ENCODE measurements at regions not wholly inside any gene's neighbourhood (a gene's known extent, or its start where the extent isn't known, plus 50 kb on each side); places are given as distances from the start of the nearest gene placed in this dataset.
"Not testable (repeated sequence)": the region's sequence is repeated elsewhere in the genome, so short reads cannot be mapped to it uniquely, and the experiment has no call there.

GRCh38 chr20:17870086-17870740 is 98.4 kb downstream of the SNX5 start:
- ATAC-seq, result no peak
- peaks cover 4 to 17% (median 6%) of the 10 kb centered on the region in 5 donors for H3K27me3 Mint-ChIP-seq
- POLR2A ChIA-PET, result no interaction called here
- no peak overlapping the region for H3K4me3 Mint-ChIP-seq
- H3K27ac Mint-ChIP-seq, result no peak overlapping the region
- peaks cover 4 to 18% (median 9%) of the 10 kb centered on the region in 4 donors for H3K4me1 Mint-ChIP-seq
- no peaks in the 10 kb centered on the region for H3K36me3 Mint-ChIP-seq
- no peaks in the 10 kb centered on the region for H3K9me3 Mint-ChIP-seq
- no peak for DNase-seq

- no peak overlapping the region for H3K27ac Mint-ChIP-seq
- no peaks in the 10 kb centered on the region for H3K36me3 Mint-ChIP-seq
- POLR2A ChIA-PET, result no interaction called here
- H3K27me3 Mint-ChIP-seq, result peaks cover 4 to 13% (median 7%) of the 10 kb centered on the region in 5 donors
- H3K9me3 Mint-ChIP-seq, result no peaks in the 10 kb centered on the region
- H3K4me1 Mint-ChIP-seq, result peaks cover 4 to 17% (median 9%) of the 10 kb centered on the region in 4 donors
- ATAC-seq (no peak), DNase-seq (no peak)
- H3K4me3 Mint-ChIP-seq, result no peak overlapping the region
These were observed 99.1 kb downstream of the SNX5 start for GRCh38 chr20:17869295-17869994.

GRCh38 chr20:17868700-17869231 is 99.8 kb downstream of the SNX5 start:
- Mint-ChIP-seq H3K9me3 (no peaks in the 10 kb centered on the region), H3K36me3 (no peaks in the 10 kb centered on the region), H3K27ac (no peak overlapping the region), H3K4me1 (peaks cover 4 to 11% (median 9%) of the 10 kb centered on the region in 4 donors), H3K4me3 (no peak overlapping the region), H3K27me3 (peaks cover 4 to 11% (median 7%) of the 10 kb centered on the region in 5 donors)
- DNase-seq, result no peak
- POLR2A ChIA-PET, result no interaction called here
- ATAC-seq, result no peak

- no peak overlapping the region for H3K4me3 Mint-ChIP-seq
- peaks cover 4 to 11% (median 7%) of the 10 kb centered on the region in 5 donors for H3K27me3 Mint-ChIP-seq
- no peaks in the 10 kb centered on the region for H3K9me3 Mint-ChIP-seq
- H3K36me3 Mint-ChIP-seq, result no peaks in the 10 kb centered on the region
- H3K27ac Mint-ChIP-seq, result no peak overlapping the region
- DNase-seq (no peak), ATAC-seq (no peak)
- POLR2A ChIA-PET, result no interaction called here
- peaks cover 4 to 11% (median 9%) of the 10 kb centered on the region in 4 donors for H3K4me1 Mint-ChIP-seq
These were observed 100.4 kb downstream of the SNX5 start for GRCh38 chr20:17868151-17868550.

- Mint-ChIP-seq H3K27me3 (peaks cover 5 to 15% (median 11%) of the 10 kb centered on the region in 5 donors), H3K27ac (peak overlapping the region in 1 of 10 donors; percentile 40), H3K9me3 (no peaks in the 10 kb centered on the region), H3K4me1 (peaks cover 6 to 13% (median 6%) of the 10 kb centered on the region in 4 donors), H3K36me3 (no peaks in the 10 kb centered on the region), H3K4me3 (no peak overlapping the region)
- POLR2A ChIA-PET, result no interaction called here
- DNase-seq (no peak), ATAC-seq (no peak)
These were observed 101.3 kb downstream of the SNX5 start for GRCh38 chr20:17867131-17867925.

GRCh38 chr20:17866234-17867001 is 102.2 kb downstream of the SNX5 start:
- Mint-ChIP-seq H3K27me3 (peaks cover 9 to 23% (median 15%) of the 10 kb centered on the region in 5 donors), H3K36me3 (no peaks in the 10 kb centered on the region), H3K4me1 (peaks cover 0 to 12% (median under 1%) of the 10 kb centered on the region in 4 donors), H3K4me3 (no peak overlapping the region), H3K9me3 (no peaks in the 10 kb centered on the region), H3K27ac (no peak overlapping the region)
- POLR2A ChIA-PET, result no interaction called here
- DNase-seq (no peak), ATAC-seq (no peak)

GRCh38 chr20:17863577-17864292 is 104.9 kb downstream of the SNX5 start:
- Mint-ChIP-seq H3K4me3 (no peak overlapping the region), H3K27ac (no peak overlapping the region), H3K27me3 (peaks cover 9 to 30% (median 22%) of the 10 kb centered on the region in 5 donors), H3K9me3 (no peaks in the 10 kb centered on the region), H3K4me1 (peaks cover 8 to 37% (median 10%) of the 10 kb centered on the region in 4 donors), H3K36me3 (peaks cover 0 to 2% (median 0%) of the 10 kb centered on the region in 3 donors)
- no peak for DNase-seq
- POLR2A ChIA-PET, result no interaction called here
- no peak for ATAC-seq

GRCh38 chr20:17863209-17863576 is 105.4 kb downstream of the SNX5 start:
- no peaks in the 10 kb centered on the region for H3K9me3 Mint-ChIP-seq
- POLR2A ChIA-PET, result no interaction called here
- H3K4me3 Mint-ChIP-seq, result no peak overlapping the region
- ATAC-seq, result no peak
- H3K36me3 Mint-ChIP-seq, result peaks cover 0 to 2% (median 0%) of the 10 kb centered on the region in 3 donors
- no peak overlapping the region for H3K27ac Mint-ChIP-seq
- no peak for DNase-seq
- peaks cover 9 to 30% (median 20%) of the 10 kb centered on the region in 5 donors for H3K27me3 Mint-ChIP-seq
- H3K4me1 Mint-ChIP-seq, result peaks cover 8 to 42% (median 10%) of the 10 kb centered on the region in 4 donors

- no peak overlapping the region for H3K27ac Mint-ChIP-seq
- peaks cover 8 to 52% (median 10%) of the 10 kb centered on the region in 4 donors for H3K4me1 Mint-ChIP-seq
- peaks cover 7 to 30% (median 18%) of the 10 kb centered on the region in 5 donors for H3K27me3 Mint-ChIP-seq
- H3K36me3 Mint-ChIP-seq, result peaks cover 0 to 2% (median 0%) of the 10 kb centered on the region in 3 donors
- DNase-seq (no peak), ATAC-seq (no peak)
- H3K4me3 Mint-ChIP-seq, result no peak overlapping the region
- POLR2A ChIA-PET, result no interaction called here
- H3K9me3 Mint-ChIP-seq, result no peaks in the 10 kb centered on the region
These were observed 106.4 kb downstream of the SNX5 start for GRCh38 chr20:17862171-17862570.

- H3K4me3 Mint-ChIP-seq, H3K36me3 Mint-ChIP-seq, H3K27ac Mint-ChIP-seq, DNase-seq, ATAC-seq, POLR2A ChIA-PET, H3K9me3 Mint-ChIP-seq: not testable (repeated sequence)
- H3K27me3 Mint-ChIP-seq, result peaks cover 7 to 30% (median 18%) of the 10 kb centered on the region in 5 donors
- peaks cover 8 to 58% (median 10%) of the 10 kb centered on the region in 4 donors for H3K4me1 Mint-ChIP-seq
These were observed 107.0 kb downstream of the SNX5 start for GRCh38 chr20:17861620-17862019.

GRCh38 chr20:17860301-17861197 is 108.0 kb downstream of the SNX5 start:
- Mint-ChIP-seq H3K36me3 (peaks cover 0 to 2% (median 0%) of the 10 kb centered on the region in 3 donors), H3K27me3 (peaks cover 7 to 30% (median 18%) of the 10 kb centered on the region in 5 donors), H3K4me3 (peak overlapping the region in 4 of 10 donors; percentile 16 to 40 (median 34)), H3K4me1 (peaks cover 8 to 65% (median 10%) of the 10 kb centered on the region in 4 donors), H3K9me3 (no peaks in the 10 kb centered on the region), H3K27ac (no peak overlapping the region)
- POLR2A ChIA-PET, result no interaction called here
- ATAC-seq, result no peak
- DNase-seq, result no peak
